ENCODE measurements at regions not wholly inside any gene's neighbourhood (a gene's known extent, or its start where the extent isn't known, plus 50 kb on each side); places are given as distances from the start of the nearest gene placed in this dataset.

DNA sequence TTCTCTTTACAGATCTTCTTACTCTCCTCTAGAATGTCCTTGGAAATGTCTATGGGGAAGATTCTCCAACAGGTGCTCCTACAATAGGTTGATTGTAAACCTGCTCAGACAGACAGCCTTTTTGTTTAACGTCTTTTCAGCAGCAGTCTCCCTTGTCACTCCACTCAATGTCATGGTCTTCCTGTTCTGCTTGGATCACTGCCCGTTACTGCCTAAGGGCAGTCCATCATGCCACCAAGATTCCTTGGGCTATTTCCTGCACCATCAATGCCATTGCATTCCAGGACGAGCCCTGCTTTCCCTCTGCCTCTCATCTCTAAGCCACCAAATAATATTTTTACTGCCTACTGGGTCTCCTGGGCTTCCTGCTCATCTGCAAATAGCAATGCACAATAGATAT is 97.4 kb upstream of the GALNT5 start:
- Histone ChIP-seq H3K27ac (ENCODE audit: low read depth, low read length, poor library complexity, severe bottlenecking) (no peak overlapping the region), H2AFZ (ENCODE audit: low read length) (no peak overlapping the region), H3K79me2 (ENCODE audit: insufficient read depth, low read length) (no peaks in the 10 kb centered on the region), H3K9me3 (ENCODE audit: low read length) (no peaks in the 10 kb centered on the region), H3K27me3 (ENCODE audit: insufficient read depth, low read length) (no peaks in the 10 kb centered on the region), H3K4me2 (ENCODE audit: low read length) (no peak overlapping the region), H3K9me2 (ENCODE audit: low read depth, low read length) (no peaks in the 10 kb centered on the region), H3F3A (ENCODE audit: insufficient read depth, low read length) (no peaks in the 10 kb centered on the region), H3K4me3 (ENCODE audit: low read depth, low read length, poor library complexity, severe bottlenecking) (no peak overlapping the region), H3K9ac (ENCODE audit: low read length) (no peak overlapping the region), H3K4me1 (ENCODE audit: insufficient read depth, low read length, severe bottlenecking) (no peaks in the 10 kb centered on the region), H4K20me1 (ENCODE audit: insufficient read depth, low read length) (no peaks in the 10 kb centered on the region), H3K36me3 (ENCODE audit: insufficient read depth, low read length) (no peaks in the 10 kb centered on the region)
- TF ChIP-seq CTCF (IDR thresholded peaks at IDR 0.05; ENCODE audit: low read length) = no peak
- TF ChIP-seq EZH2 (IDR thresholded peaks at IDR 0.05; ENCODE audit: borderline replicate concordance, low read length) = no peak

DNA sequence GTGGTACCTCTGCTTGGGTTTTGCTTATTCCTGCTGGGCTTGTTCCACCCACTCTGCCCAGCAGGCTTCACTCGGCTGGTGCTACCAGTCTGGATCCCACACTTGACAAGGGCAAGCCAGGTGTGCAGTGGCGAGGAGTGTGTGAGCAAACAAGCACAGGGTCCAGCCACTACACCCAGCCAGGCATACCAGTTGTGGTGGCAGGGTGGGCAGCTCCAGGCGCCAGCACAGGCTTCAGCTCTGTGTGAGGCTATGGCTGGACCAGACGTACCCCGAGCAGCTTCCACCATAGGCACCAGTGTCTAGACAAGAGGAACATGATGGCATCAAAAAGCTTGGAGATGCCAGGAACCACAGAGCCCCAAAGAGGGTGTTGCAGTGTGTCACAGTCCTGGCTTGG is 93.1 kb upstream of the GALNT5 start:
- Histone ChIP-seq H3K9me3 (ENCODE audit: low read length) (no peaks in the 10 kb centered on the region), H3K9me2 (ENCODE audit: low read depth, low read length) (no peaks in the 10 kb centered on the region), H3K9ac (ENCODE audit: low read length) (no peak overlapping the region), H3F3A (ENCODE audit: insufficient read depth, low read length) (no peaks in the 10 kb centered on the region), H4K20me1 (ENCODE audit: insufficient read depth, low read length) (no peaks in the 10 kb centered on the region), H2AFZ (ENCODE audit: low read length) (no peak overlapping the region), H3K4me2 (ENCODE audit: low read length) (no peak overlapping the region), H3K4me3 (ENCODE audit: low read depth, low read length, poor library complexity, severe bottlenecking) (no peak overlapping the region), H3K36me3 (ENCODE audit: insufficient read depth, low read length) (no peaks in the 10 kb centered on the region), H3K27ac (ENCODE audit: low read depth, low read length, poor library complexity, severe bottlenecking) (no peak overlapping the region), H3K79me2 (ENCODE audit: insufficient read depth, low read length) (no peaks in the 10 kb centered on the region), H3K27me3 (ENCODE audit: insufficient read depth, low read length) (no peaks in the 10 kb centered on the region), H3K4me1 (ENCODE audit: insufficient read depth, low read length, severe bottlenecking) (no peaks in the 10 kb centered on the region)
- TF ChIP-seq EZH2 (IDR thresholded peaks at IDR 0.05; ENCODE audit: borderline replicate concordance, low read length) (no peak), CTCF (IDR thresholded peaks at IDR 0.05; ENCODE audit: low read length) (no peak)

GRCh38 chr2:157164891-157165290 is 92.6 kb upstream of the GALNT5 start:
- Histone ChIP-seq H3K27me3 (ENCODE audit: insufficient read depth, low read length) (no peaks in the 10 kb centered on the region), H3K27ac (ENCODE audit: low read depth, low read length, poor library complexity, severe bottlenecking) (no peak overlapping the region), H3K9ac (ENCODE audit: low read length) (no peak overlapping the region), H4K20me1 (ENCODE audit: insufficient read depth, low read length) (no peaks in the 10 kb centered on the region), H3K4me3 (ENCODE audit: low read depth, low read length, poor library complexity, severe bottlenecking) (no peak overlapping the region), H2AFZ (ENCODE audit: low read length) (no peak overlapping the region), H3K36me3 (ENCODE audit: insufficient read depth, low read length) (no peaks in the 10 kb centered on the region), H3K4me1 (ENCODE audit: insufficient read depth, low read length, severe bottlenecking) (no peaks in the 10 kb centered on the region), H3K9me2 (ENCODE audit: low read depth, low read length) (no peaks in the 10 kb centered on the region), H3K4me2 (ENCODE audit: low read length) (no peak overlapping the region), H3F3A (ENCODE audit: insufficient read depth, low read length) (no peaks in the 10 kb centered on the region), H3K79me2 (ENCODE audit: insufficient read depth, low read length) (no peaks in the 10 kb centered on the region), H3K9me3 (ENCODE audit: low read length) (no peaks in the 10 kb centered on the region)
- TF ChIP-seq CTCF (IDR thresholded peaks at IDR 0.05; ENCODE audit: low read length) (no peak), EZH2 (IDR thresholded peaks at IDR 0.05; ENCODE audit: borderline replicate concordance, low read length) (no peak)

Data from OCI-LY1 (cell line).